Psoas muscle (tissue), 7 donors: ENCODE measurements at regions not wholly inside any gene's neighbourhood (a gene's known extent, or its start where the extent isn't known, plus 50 kb on each side); places are given as distances from the start of the nearest gene placed in this dataset.
A peak's percentile ranks its signal among the peaks of the same experiment; 100 is the strongest.

Experiments used
- ATAC-seq, 4 donors: fragments of 200-7000 bp; cut with Tn5 transposase; one replicate each; pipeline ENCODE4 v1.9.1; 2020; ENCODE audit warnings: moderate library complexity in 3 of 4, mild to moderate bottlenecking in 2 of 4
- DNase-seq, 2 donors: peaks; one replicate each; pipeline ENCODE4 v3.0.0-alpha.2; 2020
- H3K27ac ChIP-seq: fragments of 200-600 bp; one replicate; pipeline ENCODE4 v1.8.0; 2022
- H3K27me3 ChIP-seq, 3 donors: fragments of 200-600 bp in 1 of 3; one replicate each; pipeline versions ENCODE4 v1.6.1 to v1.8.0; 2013 to 2022; ENCODE audit warnings: low read length in 2 of 3, mild to moderate bottlenecking in 2 of 3, moderate library complexity in 1 of 3; ENCODE audit not compliant: insufficient read depth in 3 of 3
- H3K36me3 ChIP-seq, 2 donors: fragments of 200-600 bp in 1 of 2; one replicate each; pipeline versions ENCODE4 v1.6.1 to v1.8.0; 2013 to 2022; ENCODE audit warnings: low read depth in 1 of 2, mild to moderate bottlenecking in 1 of 2, moderate library complexity in 1 of 2; ENCODE audit not compliant: insufficient read depth in 1 of 2
- H3K4me1 ChIP-seq: fragments of 200-600 bp; one replicate; pipeline ENCODE4 v1.8.0; 2022
- H3K4me3 ChIP-seq: fragments of 200-600 bp; one replicate; pipeline ENCODE4 v1.8.0; 2022; ENCODE audit warnings: mild to moderate bottlenecking
- H3K9me3 ChIP-seq: fragments of 200-600 bp; one replicate; pipeline ENCODE4 v1.8.0; 2022
- CTCF ChIP-seq: fragments of 200-600 bp; IDR thresholded peaks from one replicate; pipeline ENCODE4 v1.8.0; 2022; ENCODE audit warnings: antibody characterized with exemption
- WGBS, 3 donors: extraction: QIAGEN DNeasy Blood & Tissue Kit; methylation state at CpG; one replicate each; pipeline versions ENCODE4 v1.1.6 to v1.1.7; 2013; 5-methylcytosine and 5-hydroxymethylcytosine counted together
- intact Hi-C, 2 donors: fragments of 100-400 bp; cut with DNase I; formaldehyde crosslinking; loops; one replicate each; pipeline versions ENCODE4 v1.11.0 to v1.14.2; 2022
- donor health status: healthy with polysubstance abuse.
- donor health status: DM: no; HTN: no; CAD: no; lungs with moderate emphysema.
- donor health status: Bipolar disorder and iron deficiency.
- donor health status: healthy.
- donor health status: DM: yes; HTN: yes; CAD: no.
- donor health status: DM: no; HTN: no; CAD: no.
- donor health status: DM: yes; HTN: yes; CAD: no.

GRCh38 chr20:2203436-2203835 lies 92.4 kb upstream of the TGM3 start:
- no peaks in the 10 kb centered on the region for H3K36me3 ChIP-seq
- DNase-seq (no peak), ATAC-seq (no peak)
- H3K27me3 ChIP-seq: peaks cover 0 to 40% (median 3%) of the 10 kb centered on the region in 3 donors
- H3K4me3 ChIP-seq: no peak overlapping the region
- H3K9me3 ChIP-seq: no peaks in the 10 kb centered on the region
- H3K4me1 ChIP-seq: no peaks in the 10 kb centered on the region
- no peak overlapping the region for H3K27ac ChIP-seq
- TF ChIP-seq CTCF: no peak
- intact Hi-C loops: no loop called here
- WGBS, 3 donors: 90 to 96% (median 90%) methylated on average over 1 of the region's 1 CpG

GRCh38 chr20:2204021-2204420 lies 91.8 kb upstream of the TGM3 start:
- intact Hi-C loops: no loop called here
- Histone ChIP-seq H3K27ac (no peak overlapping the region), H3K9me3 (no peaks in the 10 kb centered on the region), H3K36me3 (no peaks in the 10 kb centered on the region), H3K4me1 (no peaks in the 10 kb centered on the region), H3K27me3 (peaks cover 0 to 46% (median 3%) of the 10 kb centered on the region in 3 donors), H3K4me3 (no peak overlapping the region)
- ATAC-seq (no peak), DNase-seq (no peak)
- TF ChIP-seq CTCF: no peak
- 88 to 91% (median 90%) methylated on average over 3 of the region's 3 CpGs for WGBS, 3 donors

- Histone ChIP-seq H3K4me1 (no peaks in the 10 kb centered on the region), H3K27me3 (peaks cover 0 to 63% (median 3%) of the 10 kb centered on the region in 3 donors), H3K36me3 (no peaks in the 10 kb centered on the region), H3K4me3 (peak overlapping the region; percentile 65), H3K27ac (no peak overlapping the region), H3K9me3 (no peaks in the 10 kb centered on the region)
- 1 to 2% (median 1%) methylated on average over 55 to 82 of the region's 82 CpGs for WGBS, 3 donors
- TF ChIP-seq CTCF: peak; percentile 76
- peak; percentile 76 to 84 for DNase-seq
- intact Hi-C loops: loop anchor here (1.0 to 5.0 kb wide), 3 partner anchors 140 to 245 kb away; no protein-coding TSS in a partner anchor
- peak; percentile 86 to 90 (median 90) for ATAC-seq
Measured at GRCh38 chr20:2206957-2207769, 88.6 kb upstream of the TGM3 start.

GRCh38 chr20:2207770-2208097 lies 88.1 kb upstream of the TGM3 start:
- 6 to 8% (median 6%) methylated on average over 14 to 17 of the region's 17 CpGs for WGBS, 3 donors
- H3K27me3 ChIP-seq: peaks cover 0 to 63% (median 3%) of the 10 kb centered on the region in 3 donors
- H3K4me3 ChIP-seq: peak overlapping the region; percentile 65
- H3K4me1 ChIP-seq: no peaks in the 10 kb centered on the region
- H3K36me3 ChIP-seq: no peaks in the 10 kb centered on the region
- H3K9me3 ChIP-seq: no peaks in the 10 kb centered on the region
- ATAC-seq: no peak
- intact Hi-C loops: loop anchor here (1.0 to 5.0 kb wide), 4 partner anchors 9 to 245 kb away; no protein-coding TSS in a partner anchor
- DNase-seq: no peak
- TF ChIP-seq CTCF: no peak
- H3K27ac ChIP-seq: no peak overlapping the region
